H1 (cell line): ENCODE measurements at regions not wholly inside any gene's neighbourhood (a gene's known extent, or its start where the extent isn't known, plus 50 kb on each side); places are given as distances from the start of the nearest gene placed in this dataset.

Source experiments
- EZH2 ChIP-seq: fragments of 200-600 bp; sonication (generic); IDR thresholded peaks from 2 replicates; pipeline ENCODE4 v1.7.1; 2012; ENCODE audit warnings: low read depth, mild to moderate bottlenecking, moderate library complexity, low read length, inconsistent platforms; ENCODE audit not compliant: severe bottlenecking
- HDAC2 ChIP-seq, 2 experiments: fragments of 300-600 bp in 1 of 2; sonication (generic) in 1 of 2; IDR thresholded peaks; 2 replicates each; pipeline ENCODE4 v1.6.1; 2011 to 2012; ENCODE audit warnings: low read depth in 2 of 2, low read length in 2 of 2, mild to moderate bottlenecking in 2 of 2, moderate library complexity in 2 of 2, borderline replicate concordance in 1 of 2, inconsistent platforms in 1 of 2
- KDM1A ChIP-seq: fragments of 200-600, 300-600 bp; sonication (generic); IDR thresholded peaks from 2 replicates; pipeline ENCODE4 v1.7.1; 2016; ENCODE audit warnings: mild to moderate bottlenecking, low read length, borderline replicate concordance
- POU5F1 ChIP-seq: IDR thresholded peaks from 2 replicates; pipeline ENCODE4 v1.6.1; 2011; ENCODE audit warnings: low read depth, mild to moderate bottlenecking, low read length, moderate library complexity
- RXRA ChIP-seq: IDR thresholded peaks from 2 replicates; pipeline ENCODE4 v1.6.1; 2011; ENCODE audit warnings: low read depth, mild to moderate bottlenecking, low read length, moderate library complexity; ENCODE audit not compliant: insufficient read depth
- SIX5 ChIP-seq: IDR thresholded peaks from 2 replicates; pipeline ENCODE4 v1.6.1; 2011; ENCODE audit warnings: mild to moderate bottlenecking, low read depth, low read length
- TAF1 ChIP-seq: IDR thresholded peaks from 2 replicates; pipeline ENCODE4 v1.6.1; 2011; ENCODE audit warnings: mild to moderate bottlenecking, low read depth, low read length
- TF ChIP-seq, protein P1 (sequence below), 3 experiments: IDR thresholded peaks; 1 replicate in 2 of 3; 2 replicates in 1 of 3; pipeline versions ENCODE4 v1.5.1 to v1.6.1; 2011; ENCODE audit warnings: low read length in 3 of 3, mild to moderate bottlenecking in 3 of 3, inconsistent platforms in 2 of 3, low read depth in 1 of 3, moderate library complexity in 1 of 3; ENCODE audit not compliant: insufficient read depth in 1 of 3; ENCODE audit errors: control extremely low read depth in 1 of 3
- TF ChIP-seq, protein P2 (sequence below): IDR thresholded peaks from 2 replicates; pipeline ENCODE4 v1.6.1; 2011; ENCODE audit warnings: low read depth, mild to moderate bottlenecking, low read length; ENCODE audit not compliant: insufficient read depth

GRCh38 chr17:79389896-79390295 lies 221.0 kb downstream of the RBFOX3 start:
- TF ChIP-seq TAF1 (no peak), POU5F1 (no peak), SIX5 (no peak), RXRA (no peak), EZH2 (no peak), KDM1A (no peak), HDAC2 (IDR thresholded peaks at IDR 0.05; ENCODE audit: borderline replicate concordance in 1 of 2, low read depth in 2 of 2, low read length in 2 of 2) (no peak)
- TF ChIP-seq, protein P1, sequence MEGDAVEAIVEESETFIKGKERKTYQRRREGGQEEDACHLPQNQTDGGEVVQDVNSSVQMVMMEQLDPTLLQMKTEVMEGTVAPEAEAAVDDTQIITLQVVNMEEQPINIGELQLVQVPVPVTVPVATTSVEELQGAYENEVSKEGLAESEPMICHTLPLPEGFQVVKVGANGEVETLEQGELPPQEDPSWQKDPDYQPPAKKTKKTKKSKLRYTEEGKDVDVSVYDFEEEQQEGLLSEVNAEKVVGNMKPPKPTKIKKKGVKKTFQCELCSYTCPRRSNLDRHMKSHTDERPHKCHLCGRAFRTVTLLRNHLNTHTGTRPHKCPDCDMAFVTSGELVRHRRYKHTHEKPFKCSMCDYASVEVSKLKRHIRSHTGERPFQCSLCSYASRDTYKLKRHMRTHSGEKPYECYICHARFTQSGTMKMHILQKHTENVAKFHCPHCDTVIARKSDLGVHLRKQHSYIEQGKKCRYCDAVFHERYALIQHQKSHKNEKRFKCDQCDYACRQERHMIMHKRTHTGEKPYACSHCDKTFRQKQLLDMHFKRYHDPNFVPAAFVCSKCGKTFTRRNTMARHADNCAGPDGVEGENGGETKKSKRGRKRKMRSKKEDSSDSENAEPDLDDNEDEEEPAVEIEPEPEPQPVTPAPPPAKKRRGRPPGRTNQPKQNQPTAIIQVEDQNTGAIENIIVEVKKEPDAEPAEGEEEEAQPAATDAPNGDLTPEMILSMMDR (IDR thresholded peaks at IDR 0.05; ENCODE audit: control extremely low read depth in 1 of 3, insufficient read depth in 1 of 3, low read depth in 1 of 3, low read length in 3 of 3) = no peak
- TF ChIP-seq, protein P2, sequence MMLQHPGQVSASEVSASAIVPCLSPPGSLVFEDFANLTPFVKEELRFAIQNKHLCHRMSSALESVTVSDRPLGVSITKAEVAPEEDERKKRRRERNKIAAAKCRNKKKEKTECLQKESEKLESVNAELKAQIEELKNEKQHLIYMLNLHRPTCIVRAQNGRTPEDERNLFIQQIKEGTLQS = no peak
